Liver (tissue), 8 donors: ENCODE measurements at regions not wholly inside any gene's neighbourhood (a gene's known extent, or its start where the extent isn't known, plus 50 kb on each side); places are given as distances from the start of the nearest gene placed in this dataset.

Experiments used
- DNase-seq: peaks from one replicate; pipeline ENCODE4 v3.0.0-alpha.2; 2017; ENCODE audit warnings: low spot score
- H3K27ac ChIP-seq, 2 donors: one replicate each; pipeline ENCODE4 v1.7.0; 2013; ENCODE audit warnings: inconsistent platforms in 2 of 2, low read length in 2 of 2, control low read depth in 1 of 2, low read depth in 1 of 2, mild to moderate bottlenecking in 1 of 2
- H3K27me3 ChIP-seq, 4 donors: one replicate each; pipeline versions ENCODE4 v1.6.1 to v1.7.0; 2013; ENCODE audit warnings: low read length in 3 of 4, inconsistent platforms in 1 of 4, mild to moderate bottlenecking in 1 of 4, moderate library complexity in 1 of 4; ENCODE audit not compliant: control insufficient read depth in 4 of 4, insufficient read depth in 4 of 4
- H3K36me3 ChIP-seq, 4 donors: one replicate each; pipeline versions ENCODE4 v1.6.1 to v1.7.0; 2013; ENCODE audit warnings: low read length in 3 of 4, mild to moderate bottlenecking in 3 of 4, low read depth in 1 of 4, moderate library complexity in 1 of 4; ENCODE audit not compliant: control insufficient read depth in 4 of 4, insufficient read depth in 3 of 4
- H3K4me1 ChIP-seq, 4 donors: one replicate each; pipeline versions ENCODE4 v1.6.1 to v1.7.0; 2013; ENCODE audit warnings: low read length in 3 of 4, mild to moderate bottlenecking in 3 of 4, moderate library complexity in 1 of 4; ENCODE audit not compliant: control insufficient read depth in 4 of 4, insufficient read depth in 4 of 4
- H3K4me3 ChIP-seq, 3 donors: one replicate each; pipeline versions ENCODE4 v1.6.1 to v1.7.0; 2013; ENCODE audit warnings: low read length in 3 of 3, control low read depth in 1 of 3, low read depth in 1 of 3, mild to moderate bottlenecking in 1 of 3
- H3K9ac ChIP-seq, 2 donors: one replicate each; pipeline ENCODE4 v1.7.0; 2013; ENCODE audit warnings: low read length in 2 of 2, mild to moderate bottlenecking in 2 of 2, moderate library complexity in 2 of 2, control low read depth in 1 of 2, low read depth in 1 of 2
- H3K9me3 ChIP-seq, 4 donors: one replicate each; pipeline versions ENCODE4 v1.6.1 to v1.7.0; 2013; ENCODE audit warnings: low read length in 3 of 4; ENCODE audit not compliant: control insufficient read depth in 4 of 4
- EGR1 ChIP-seq, 2 donors: IDR thresholded peaks; 2 replicates each; pipeline ENCODE4 v1.6.1; 2016 to 2018; ENCODE audit warnings: antibody characterized with exemption in 2 of 2, low read depth in 2 of 2
- FOXA1 ChIP-seq: IDR thresholded peaks from 2 replicates; pipeline ENCODE4 v1.6.1; 2016; ENCODE audit warnings: antibody characterized with exemption
- FOXA2 ChIP-seq: IDR thresholded peaks from 2 replicates; pipeline ENCODE4 v1.6.1; 2016; ENCODE audit warnings: antibody characterized with exemption
- GABPA ChIP-seq, 2 donors: IDR thresholded peaks in 1 of 2; conservative IDR thresholded peaks in 1 of 2; 2 replicates each; pipeline ENCODE4 v1.6.1; 2016; ENCODE audit warnings: antibody characterized with exemption in 2 of 2, mild to moderate bottlenecking in 1 of 2, moderate library complexity in 1 of 2
- HNF4A ChIP-seq, 2 donors: conservative IDR thresholded peaks; 2 replicates each; pipeline ENCODE4 v1.6.1; 2016; ENCODE audit warnings: antibody characterized with exemption in 2 of 2, mild to moderate bottlenecking in 2 of 2
- HNF4G ChIP-seq: IDR thresholded peaks from 2 replicates; pipeline ENCODE4 v1.6.1; 2016; ENCODE audit warnings: antibody characterized with exemption
- JUND ChIP-seq, 2 donors: IDR thresholded peaks; 2 replicates each; pipeline ENCODE4 v1.6.1; 2016; ENCODE audit warnings: antibody characterized with exemption in 2 of 2
- NR2F2 ChIP-seq: IDR thresholded peaks from 2 replicates; pipeline ENCODE4 v1.6.1; 2016; ENCODE audit warnings: antibody characterized with exemption
- RAD21 ChIP-seq, 2 donors: IDR thresholded peaks; 2 replicates each; pipeline ENCODE4 v1.6.1; 2016; ENCODE audit warnings: antibody characterized with exemption in 2 of 2, mild to moderate bottlenecking in 2 of 2
- RXRA ChIP-seq, 2 donors: IDR thresholded peaks; 2 replicates each; pipeline ENCODE4 v1.6.1; 2017 to 2018; ENCODE audit warnings: antibody characterized with exemption in 2 of 2, mild to moderate bottlenecking in 1 of 2
- SP1 ChIP-seq: IDR thresholded peaks from 2 replicates; pipeline ENCODE4 v1.6.1; 2018; ENCODE audit warnings: antibody characterized with exemption, mild to moderate bottlenecking
- TAF1 ChIP-seq: conservative IDR thresholded peaks from 2 replicates; pipeline ENCODE4 v1.6.1; 2016; ENCODE audit warnings: antibody characterized with exemption, mild to moderate bottlenecking
- YY1 ChIP-seq: IDR thresholded peaks from 2 replicates; pipeline ENCODE4 v1.6.1; 2016; ENCODE audit warnings: antibody characterized with exemption, mild to moderate bottlenecking
- WGBS: extraction: QIAGEN DNeasy Blood & Tissue Kit; methylation state at CpG from one replicate; pipeline ENCODE4 v1.1.7; 2013; 5-methylcytosine and 5-hydroxymethylcytosine counted together
- TF ChIP-seq, protein P1 (sequence below): fragments of 150-350 bp; IDR thresholded peaks from 2 replicates; pipeline ENCODE4 v1.5.1; 2017; ENCODE audit warnings: improper control_type of control experiment, low read depth, low read length; ENCODE audit not compliant: missing input control
- TF ChIP-seq, protein P2 (sequence below): IDR thresholded peaks from 2 replicates; pipeline ENCODE4 v1.6.1; 2016; ENCODE audit warnings: antibody characterized with exemption, mild to moderate bottlenecking
- TF ChIP-seq, protein P3 (sequence below): IDR thresholded peaks from 2 replicates; pipeline ENCODE4 v1.6.1; 2016; ENCODE audit warnings: antibody characterized with exemption
- TF ChIP-seq, protein P4 (sequence below): IDR thresholded peaks from 2 replicates; pipeline ENCODE4 v1.6.1; 2016; ENCODE audit warnings: antibody characterized with exemption
- TF ChIP-seq, protein P5 (sequence below): IDR thresholded peaks from 2 replicates; pipeline ENCODE4 v1.6.1; 2016; ENCODE audit warnings: antibody characterized with exemption
- donor health status: healthy.
- donor health status: healthy.
- donor health status: healthy.
- donor health status: healthy.
- donor health status: healthy.

DNA sequence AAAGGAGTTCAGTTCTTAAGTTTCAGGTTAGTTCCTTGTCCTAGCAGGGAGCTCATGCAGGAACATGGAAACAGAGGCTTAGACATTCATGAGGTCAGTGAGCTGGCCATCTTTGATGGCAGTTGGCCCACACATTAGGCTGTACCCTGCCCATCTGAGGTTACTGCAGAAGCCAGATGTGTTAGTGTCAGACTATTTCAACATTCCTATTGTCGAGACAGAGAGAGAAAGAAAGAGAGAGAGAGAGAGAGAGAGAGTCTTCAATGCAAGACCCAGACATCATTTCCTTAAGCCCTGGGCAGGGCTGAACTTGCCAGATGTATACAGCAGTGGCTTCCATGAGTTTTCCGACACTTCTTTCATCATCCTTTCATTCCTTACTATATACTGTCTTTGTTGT is 91.3 kb downstream of the PPP1R2C start:
- Histone ChIP-seq H3K4me3 (no peak overlapping the region), H3K4me1 (no peaks in the 10 kb centered on the region), H3K9ac (no peak overlapping the region), H3K9me3 (no peaks in the 10 kb centered on the region), H3K36me3 (no peaks in the 10 kb centered on the region), H3K27ac (no peak overlapping the region), H3K27me3 (peaks cover 0 to under 1% (median 0%) of the 10 kb centered on the region in 4 donors)
- WGBS = 82% methylated on average over 2 of the region's 2 CpGs
- TF ChIP-seq JUND (IDR thresholded peaks at IDR 0.05) (no peak), SP1 (no peak), YY1 (no peak), EGR1 (IDR thresholded peaks at IDR 0.05; ENCODE audit: low read depth in 2 of 2) (no peak), FOXA2 (no peak), FOXA1 (no peak), RXRA (IDR thresholded peaks at IDR 0.05) (no peak), RAD21 (IDR thresholded peaks at IDR 0.05) (no peak)
- TF ChIP-seq, protein P1, sequence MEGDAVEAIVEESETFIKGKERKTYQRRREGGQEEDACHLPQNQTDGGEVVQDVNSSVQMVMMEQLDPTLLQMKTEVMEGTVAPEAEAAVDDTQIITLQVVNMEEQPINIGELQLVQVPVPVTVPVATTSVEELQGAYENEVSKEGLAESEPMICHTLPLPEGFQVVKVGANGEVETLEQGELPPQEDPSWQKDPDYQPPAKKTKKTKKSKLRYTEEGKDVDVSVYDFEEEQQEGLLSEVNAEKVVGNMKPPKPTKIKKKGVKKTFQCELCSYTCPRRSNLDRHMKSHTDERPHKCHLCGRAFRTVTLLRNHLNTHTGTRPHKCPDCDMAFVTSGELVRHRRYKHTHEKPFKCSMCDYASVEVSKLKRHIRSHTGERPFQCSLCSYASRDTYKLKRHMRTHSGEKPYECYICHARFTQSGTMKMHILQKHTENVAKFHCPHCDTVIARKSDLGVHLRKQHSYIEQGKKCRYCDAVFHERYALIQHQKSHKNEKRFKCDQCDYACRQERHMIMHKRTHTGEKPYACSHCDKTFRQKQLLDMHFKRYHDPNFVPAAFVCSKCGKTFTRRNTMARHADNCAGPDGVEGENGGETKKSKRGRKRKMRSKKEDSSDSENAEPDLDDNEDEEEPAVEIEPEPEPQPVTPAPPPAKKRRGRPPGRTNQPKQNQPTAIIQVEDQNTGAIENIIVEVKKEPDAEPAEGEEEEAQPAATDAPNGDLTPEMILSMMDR = no peak
- TF ChIP-seq, protein P2, sequence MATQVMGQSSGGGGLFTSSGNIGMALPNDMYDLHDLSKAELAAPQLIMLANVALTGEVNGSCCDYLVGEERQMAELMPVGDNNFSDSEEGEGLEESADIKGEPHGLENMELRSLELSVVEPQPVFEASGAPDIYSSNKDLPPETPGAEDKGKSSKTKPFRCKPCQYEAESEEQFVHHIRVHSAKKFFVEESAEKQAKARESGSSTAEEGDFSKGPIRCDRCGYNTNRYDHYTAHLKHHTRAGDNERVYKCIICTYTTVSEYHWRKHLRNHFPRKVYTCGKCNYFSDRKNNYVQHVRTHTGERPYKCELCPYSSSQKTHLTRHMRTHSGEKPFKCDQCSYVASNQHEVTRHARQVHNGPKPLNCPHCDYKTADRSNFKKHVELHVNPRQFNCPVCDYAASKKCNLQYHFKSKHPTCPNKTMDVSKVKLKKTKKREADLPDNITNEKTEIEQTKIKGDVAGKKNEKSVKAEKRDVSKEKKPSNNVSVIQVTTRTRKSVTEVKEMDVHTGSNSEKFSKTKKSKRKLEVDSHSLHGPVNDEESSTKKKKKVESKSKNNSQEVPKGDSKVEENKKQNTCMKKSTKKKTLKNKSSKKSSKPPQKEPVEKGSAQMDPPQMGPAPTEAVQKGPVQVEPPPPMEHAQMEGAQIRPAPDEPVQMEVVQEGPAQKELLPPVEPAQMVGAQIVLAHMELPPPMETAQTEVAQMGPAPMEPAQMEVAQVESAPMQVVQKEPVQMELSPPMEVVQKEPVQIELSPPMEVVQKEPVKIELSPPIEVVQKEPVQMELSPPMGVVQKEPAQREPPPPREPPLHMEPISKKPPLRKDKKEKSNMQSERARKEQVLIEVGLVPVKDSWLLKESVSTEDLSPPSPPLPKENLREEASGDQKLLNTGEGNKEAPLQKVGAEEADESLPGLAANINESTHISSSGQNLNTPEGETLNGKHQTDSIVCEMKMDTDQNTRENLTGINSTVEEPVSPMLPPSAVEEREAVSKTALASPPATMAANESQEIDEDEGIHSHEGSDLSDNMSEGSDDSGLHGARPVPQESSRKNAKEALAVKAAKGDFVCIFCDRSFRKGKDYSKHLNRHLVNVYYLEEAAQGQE = no peak
- TF ChIP-seq, protein P3, sequence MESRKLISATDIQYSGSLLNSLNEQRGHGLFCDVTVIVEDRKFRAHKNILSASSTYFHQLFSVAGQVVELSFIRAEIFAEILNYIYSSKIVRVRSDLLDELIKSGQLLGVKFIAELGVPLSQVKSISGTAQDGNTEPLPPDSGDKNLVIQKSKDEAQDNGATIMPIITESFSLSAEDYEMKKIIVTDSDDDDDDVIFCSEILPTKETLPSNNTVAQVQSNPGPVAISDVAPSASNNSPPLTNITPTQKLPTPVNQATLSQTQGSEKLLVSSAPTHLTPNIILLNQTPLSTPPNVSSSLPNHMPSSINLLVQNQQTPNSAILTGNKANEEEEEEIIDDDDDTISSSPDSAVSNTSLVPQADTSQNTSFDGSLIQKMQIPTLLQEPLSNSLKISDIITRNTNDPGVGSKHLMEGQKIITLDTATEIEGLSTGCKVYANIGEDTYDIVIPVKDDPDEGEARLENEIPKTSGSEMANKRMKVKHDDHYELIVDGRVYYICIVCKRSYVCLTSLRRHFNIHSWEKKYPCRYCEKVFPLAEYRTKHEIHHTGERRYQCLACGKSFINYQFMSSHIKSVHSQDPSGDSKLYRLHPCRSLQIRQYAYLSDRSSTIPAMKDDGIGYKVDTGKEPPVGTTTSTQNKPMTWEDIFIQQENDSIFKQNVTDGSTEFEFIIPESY = no peak
- DNase-seq = no peak

DNA sequence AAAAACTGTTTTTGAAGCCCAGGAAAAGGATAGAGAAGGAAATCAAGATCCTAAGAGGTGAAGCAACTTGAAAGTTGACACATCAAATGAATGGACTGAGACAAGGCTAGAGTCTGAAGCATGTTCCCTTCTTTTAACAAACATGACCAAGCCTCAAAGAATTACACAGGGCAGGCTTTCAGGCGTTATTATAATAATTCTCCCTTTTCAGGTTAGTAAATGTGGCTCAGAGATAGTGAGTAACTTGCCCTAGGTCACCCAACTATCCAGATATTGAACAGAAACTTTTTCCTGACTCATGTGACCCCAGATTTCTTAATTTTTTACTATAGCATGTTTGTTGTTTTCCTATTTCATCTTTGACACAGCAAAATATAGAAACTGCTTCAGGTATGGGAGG is 91.7 kb downstream of the PPP1R2C start:
- 77% methylated on average over 1 of the region's 1 CpG for WGBS
- H3K4me1 ChIP-seq = no peaks in the 10 kb centered on the region
- H3K9me3 ChIP-seq = no peaks in the 10 kb centered on the region
- TF ChIP-seq, protein P2 = no peak
- TF ChIP-seq, protein P3 = no peak
- TF ChIP-seq, protein P4, sequence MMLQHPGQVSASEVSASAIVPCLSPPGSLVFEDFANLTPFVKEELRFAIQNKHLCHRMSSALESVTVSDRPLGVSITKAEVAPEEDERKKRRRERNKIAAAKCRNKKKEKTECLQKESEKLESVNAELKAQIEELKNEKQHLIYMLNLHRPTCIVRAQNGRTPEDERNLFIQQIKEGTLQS = no peak
- TF ChIP-seq JUND (IDR thresholded peaks at IDR 0.05) (no peak), FOXA1 (no peak), SP1 (no peak), NR2F2 (no peak), GABPA (IDR thresholded peaks at IDR 0.05 in 1 of 2, conservative IDR thresholded peaks at IDR 0.05 in 1 of 2) (no peak), RAD21 (IDR thresholded peaks at IDR 0.05) (no peak), TAF1 (no peak), HNF4A (conservative IDR thresholded peaks at IDR 0.05) (no peak), RXRA (IDR thresholded peaks at IDR 0.05) (no peak), HNF4G (no peak)
- TF ChIP-seq, protein P5, sequence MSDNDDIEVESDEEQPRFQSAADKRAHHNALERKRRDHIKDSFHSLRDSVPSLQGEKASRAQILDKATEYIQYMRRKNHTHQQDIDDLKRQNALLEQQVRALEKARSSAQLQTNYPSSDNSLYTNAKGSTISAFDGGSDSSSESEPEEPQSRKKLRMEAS = no peak

More for the DNA sequence above, 91.7 kb downstream of the PPP1R2C start:
- Histone ChIP-seq H3K27me3 (peaks cover 0 to 2% (median 0%) of the 10 kb centered on the region in 4 donors), H3K4me3 (no peak overlapping the region), H3K9ac (no peak overlapping the region), H3K36me3 (no peaks in the 10 kb centered on the region), H3K27ac (no peak overlapping the region)
- no peak for DNase-seq
